Gastrocnemius medialis (tissue), 4 donors: ENCODE measurements at regions not wholly inside any gene's neighbourhood (a gene's known extent, or its start where the extent isn't known, plus 50 kb on each side); places are given as distances from the start of the nearest gene placed in this dataset.

Source experiments
- ATAC-seq, 2 donors: fragments of 150-250 bp; one replicate each; pipeline ENCODE4 v1.9.1; 2016
- DNase-seq, 2 donors: peaks; one replicate each; pipeline ENCODE4 v3.0.0-alpha.2; 2019
- H3K27ac ChIP-seq, 4 donors: fragments of 200-600 bp; sonication (generic); 1 replicate in 1 of 4; 2 replicates in 3 of 4; pipeline ENCODE4 v1.5.1; 2016 to 2018; ENCODE audit warnings: mild to moderate bottlenecking in 2 of 4, moderate library complexity in 1 of 4
- H3K27me3 ChIP-seq, 3 donors: fragments of 200-600 bp; sonication (generic) in 2 of 3; 1 replicate in 1 of 3; 2 replicates in 2 of 3; pipeline versions ENCODE4 v1.5.1 to v1.6.0; 2016 to 2019; ENCODE audit warnings: mild to moderate bottlenecking in 1 of 3, moderate library complexity in 1 of 3
- H3K36me3 ChIP-seq, 2 donors: fragments of 200-600 bp; sonication (generic) in 1 of 2; one replicate each; pipeline ENCODE4 v1.5.1; 2017 to 2018
- H3K4me1 ChIP-seq, 2 donors: fragments of 200-600 bp; sonication (generic) in 1 of 2; one replicate each; pipeline ENCODE4 v1.5.1; 2016 to 2017; ENCODE audit warnings: mild to moderate bottlenecking in 2 of 2
- H3K4me3 ChIP-seq, 4 donors: fragments of 200-600 bp; sonication (generic) in 3 of 4; 1 replicate in 1 of 4; 2 replicates in 3 of 4; pipeline ENCODE4 v1.5.1; 2016 to 2019; ENCODE audit warnings: mild to moderate bottlenecking in 2 of 4
- H3K9me3 ChIP-seq, 3 donors: fragments of 200-600 bp; sonication (generic) in 2 of 3; 1 replicate in 1 of 3; 2 replicates in 2 of 3; pipeline ENCODE4 v1.5.1; 2016 to 2019
- POLR2A ChIP-seq, 2 donors: fragments of 450-650 bp; IDR thresholded peaks; one replicate each; pipeline ENCODE4 v1.6.1; 2017; ENCODE audit warnings: antibody characterized with exemption in 2 of 2, mild to moderate bottlenecking in 2 of 2, moderate library complexity in 2 of 2
- in situ Hi-C, 4 donors: fragments of 200-750 bp; cut with MboI; loops; one replicate each; pipeline versions ENCODE4 v1.15.0 to v1.8.0; 2017; ENCODE audit warnings: low sequenced_read_pairs in 4 of 4
- intact Hi-C: fragments of 100-400 bp; cut with DNase I; formaldehyde crosslinking; loops from one replicate; pipeline ENCODE4 v1.15.1; 2023; ENCODE audit warnings: low total_unique reads
- TF ChIP-seq, protein P1 (sequence below), 5 experiments: fragments of 450-650 bp in 3 of 5; fragments of 200-600 bp in 2 of 5; sonication (generic) in 2 of 5; IDR thresholded peaks in 4 of 5; conservative IDR thresholded peaks in 1 of 5; 1 replicate in 4 of 5; 2 replicates in 1 of 5; pipeline ENCODE4 v1.5.1; 2016 to 2019; ENCODE audit warnings: antibody characterized with exemption in 5 of 5, mild to moderate bottlenecking in 3 of 5, moderate library complexity in 3 of 5

DNA sequence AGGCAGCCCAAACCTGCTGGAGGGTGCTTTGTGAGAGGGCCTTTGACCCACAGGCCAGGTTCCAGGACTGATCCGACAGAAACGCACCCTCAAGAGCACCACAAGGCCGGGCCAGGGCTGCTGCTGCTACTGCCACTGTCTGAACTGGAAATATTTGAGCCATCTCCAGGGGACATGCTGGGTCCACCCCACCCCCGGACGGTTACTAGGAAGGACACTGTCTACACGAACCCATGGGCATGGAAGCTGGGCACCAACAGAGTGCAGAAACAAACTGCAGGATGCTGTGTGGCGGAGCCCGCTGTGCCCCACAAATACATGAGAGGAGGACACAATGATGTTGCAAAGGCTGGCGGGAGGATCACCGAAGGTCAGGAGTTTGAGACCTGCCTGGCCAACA lies 283.7 kb downstream of the CTTN start:
- intact Hi-C loops (no loop called here), in situ Hi-C loops (no loop called here)
- DNase-seq (no peak), ATAC-seq (no peak)
- TF ChIP-seq, protein P1, sequence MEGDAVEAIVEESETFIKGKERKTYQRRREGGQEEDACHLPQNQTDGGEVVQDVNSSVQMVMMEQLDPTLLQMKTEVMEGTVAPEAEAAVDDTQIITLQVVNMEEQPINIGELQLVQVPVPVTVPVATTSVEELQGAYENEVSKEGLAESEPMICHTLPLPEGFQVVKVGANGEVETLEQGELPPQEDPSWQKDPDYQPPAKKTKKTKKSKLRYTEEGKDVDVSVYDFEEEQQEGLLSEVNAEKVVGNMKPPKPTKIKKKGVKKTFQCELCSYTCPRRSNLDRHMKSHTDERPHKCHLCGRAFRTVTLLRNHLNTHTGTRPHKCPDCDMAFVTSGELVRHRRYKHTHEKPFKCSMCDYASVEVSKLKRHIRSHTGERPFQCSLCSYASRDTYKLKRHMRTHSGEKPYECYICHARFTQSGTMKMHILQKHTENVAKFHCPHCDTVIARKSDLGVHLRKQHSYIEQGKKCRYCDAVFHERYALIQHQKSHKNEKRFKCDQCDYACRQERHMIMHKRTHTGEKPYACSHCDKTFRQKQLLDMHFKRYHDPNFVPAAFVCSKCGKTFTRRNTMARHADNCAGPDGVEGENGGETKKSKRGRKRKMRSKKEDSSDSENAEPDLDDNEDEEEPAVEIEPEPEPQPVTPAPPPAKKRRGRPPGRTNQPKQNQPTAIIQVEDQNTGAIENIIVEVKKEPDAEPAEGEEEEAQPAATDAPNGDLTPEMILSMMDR (IDR thresholded peaks at IDR 0.05 in 4 of 5, conservative IDR thresholded peaks at IDR 0.05 in 1 of 5): no peak
- no peak for TF ChIP-seq POLR2A (IDR thresholded peaks at IDR 0.05)
- Histone ChIP-seq H3K9me3 (no peaks in the 10 kb centered on the region), H3K36me3 (no peaks in the 10 kb centered on the region), H3K27ac (no peak overlapping the region), H3K4me1 (no peaks in the 10 kb centered on the region), H3K27me3 (no peaks in the 10 kb centered on the region), H3K4me3 (no peak overlapping the region)

- no peak for TF ChIP-seq POLR2A (IDR thresholded peaks at IDR 0.05)
- TF ChIP-seq, protein P1 (IDR thresholded peaks at IDR 0.05 in 4 of 5, conservative IDR thresholded peaks at IDR 0.05 in 1 of 5): no peak
- Histone ChIP-seq H3K36me3 (no peaks in the 10 kb centered on the region), H3K27me3 (no peaks in the 10 kb centered on the region), H3K9me3 (no peaks in the 10 kb centered on the region), H3K27ac (no peak overlapping the region), H3K4me1 (no peaks in the 10 kb centered on the region), H3K4me3 (no peak overlapping the region)
- ATAC-seq: no peak
- no peak for DNase-seq
- intact Hi-C loops (no loop called here), in situ Hi-C loops (no loop called here)
These were observed 284.4 kb downstream of the CTTN start for GRCh38 chr11:70682760-70683159.

GRCh38 chr11:70687716-70688115 lies 289.4 kb downstream of the CTTN start:
- no peak for ATAC-seq
- Histone ChIP-seq H3K27ac (no peak overlapping the region), H3K36me3 (no peaks in the 10 kb centered on the region), H3K4me1 (no peaks in the 10 kb centered on the region), H3K9me3 (no peaks in the 10 kb centered on the region), H3K27me3 (no peaks in the 10 kb centered on the region), H3K4me3 (no peak overlapping the region)
- no peak for DNase-seq
- intact Hi-C loops (no loop called here), in situ Hi-C loops (no loop called here)
- no peak for TF ChIP-seq POLR2A (IDR thresholded peaks at IDR 0.05)
- TF ChIP-seq, protein P1 (IDR thresholded peaks at IDR 0.05 in 4 of 5, conservative IDR thresholded peaks at IDR 0.05 in 1 of 5): no peak

GRCh38 chr11:70688142-70688541 lies 289.8 kb downstream of the CTTN start:
- Histone ChIP-seq H3K36me3 (no peaks in the 10 kb centered on the region), H3K4me3 (no peak overlapping the region), H3K9me3 (no peaks in the 10 kb centered on the region), H3K27me3 (no peaks in the 10 kb centered on the region), H3K27ac (no peak overlapping the region), H3K4me1 (no peaks in the 10 kb centered on the region)
- in situ Hi-C loops (no loop called here), intact Hi-C loops (no loop called here)
- TF ChIP-seq, protein P1 (IDR thresholded peaks at IDR 0.05 in 4 of 5, conservative IDR thresholded peaks at IDR 0.05 in 1 of 5): no peak
- no peak for TF ChIP-seq POLR2A (IDR thresholded peaks at IDR 0.05)
- ATAC-seq: no peak
- no peak for DNase-seq

GRCh38 chr11:70689764-70690163 lies 291.4 kb downstream of the CTTN start:
- ATAC-seq (no peak), DNase-seq (no peak)
- H3K4me1 ChIP-seq: no peaks in the 10 kb centered on the region
- in situ Hi-C loops (no loop called here), intact Hi-C loops (no loop called here)
- no peaks in the 10 kb centered on the region for H3K9me3 ChIP-seq
- H3K27ac ChIP-seq: no peak overlapping the region
- no peak for TF ChIP-seq POLR2A (IDR thresholded peaks at IDR 0.05)
- TF ChIP-seq, protein P1 (IDR thresholded peaks at IDR 0.05 in 4 of 5, conservative IDR thresholded peaks at IDR 0.05 in 1 of 5): no peak
- no peaks in the 10 kb centered on the region for H3K27me3 ChIP-seq
- H3K4me3 ChIP-seq: no peak overlapping the region
- H3K36me3 ChIP-seq: no peaks in the 10 kb centered on the region
